ENCODE measurements at regions not wholly inside any gene's neighbourhood (a gene's known extent, or its start where the extent isn't known, plus 50 kb on each side); places are given as distances from the start of the nearest gene placed in this dataset.

DNA sequence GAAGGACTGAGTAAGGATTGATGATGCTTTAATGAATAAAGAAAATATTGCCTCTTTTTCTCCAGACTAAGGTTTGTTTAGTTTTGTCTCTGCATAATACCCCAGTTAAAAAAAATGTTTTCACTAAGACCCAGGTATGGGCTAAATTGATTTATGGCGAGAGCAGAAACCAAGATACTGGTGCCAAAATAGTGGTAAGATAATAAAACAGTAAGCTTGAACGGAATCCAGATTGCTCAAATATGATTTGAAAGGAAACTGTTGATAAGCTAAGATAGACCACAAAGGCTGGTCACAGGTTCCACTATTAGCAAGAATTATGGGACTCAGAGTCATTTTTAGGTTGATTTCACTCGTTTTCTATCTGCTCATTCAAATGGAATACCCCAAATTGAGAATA lies 831.2 kb downstream of the EPHA7 start:
- no peak for DNase-seq

- no peak for DNase-seq
Measured at GRCh38 chr6:92587525-92587924, 831.8 kb downstream of the EPHA7 start.

- DNase-seq: no peak
Measured at GRCh38 chr6:92586236-92586977, 833.0 kb downstream of the EPHA7 start.

DNA sequence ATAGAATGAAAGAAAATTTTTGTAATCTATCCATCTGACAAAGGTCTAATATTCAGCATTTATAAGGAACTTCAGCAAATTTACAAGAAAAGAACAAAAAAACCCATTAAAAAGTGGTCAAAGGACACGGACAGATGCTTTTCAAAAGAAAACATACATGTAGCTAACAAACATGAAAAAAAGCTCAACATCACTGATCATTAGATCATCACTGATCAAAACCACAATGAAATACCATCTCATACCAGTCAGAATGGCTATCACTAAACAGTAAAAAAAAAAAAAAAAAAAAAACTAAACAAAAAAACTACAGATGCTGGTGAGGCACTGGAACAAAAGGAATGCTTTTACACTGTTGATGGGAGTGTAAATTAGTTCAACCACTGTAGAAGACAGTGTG lies 837.1 kb downstream of the EPHA7 start:
- no peak for DNase-seq

DNA sequence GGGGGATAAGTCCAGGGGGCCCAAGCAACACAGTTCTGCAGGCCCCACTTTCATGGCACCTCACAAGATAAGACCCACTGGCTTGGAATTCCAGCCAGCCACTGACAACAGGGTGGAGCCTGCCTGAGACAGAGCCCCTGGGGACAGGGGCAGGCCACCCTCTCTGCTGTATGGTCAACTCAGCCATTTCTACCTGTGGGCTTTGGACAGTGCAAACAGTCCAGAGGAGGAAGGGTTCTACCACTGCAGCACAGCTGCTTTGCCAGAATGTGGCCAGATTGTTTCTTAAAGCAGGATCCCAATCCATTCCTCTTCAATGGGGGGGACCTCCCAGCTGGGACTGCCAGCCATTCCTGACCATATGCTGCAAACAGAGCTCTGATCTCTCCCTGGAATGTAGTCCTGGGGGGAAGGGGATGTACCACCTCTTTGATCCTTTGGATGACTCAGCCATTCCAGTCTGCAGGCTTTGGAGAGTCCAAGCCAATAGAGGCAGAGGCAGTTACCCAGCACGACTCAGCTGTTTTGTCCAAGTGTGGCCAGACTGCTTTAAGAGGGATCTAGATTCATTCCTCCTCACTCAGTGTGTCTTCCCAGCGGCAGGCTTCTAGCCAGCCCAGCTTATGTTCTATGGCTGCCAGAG lies 842.2 kb downstream of the EPHA7 start:
- no peak for DNase-seq

GRCh38 chr6:92568541-92568940 lies 850.8 kb downstream of the EPHA7 start:
- no peak for DNase-seq

GRCh38 chr6:92566632-92567031 lies 852.7 kb downstream of the EPHA7 start:
- DNase-seq: no peak

- DNase-seq: no peak
Measured at GRCh38 chr6:92564376-92564775, 855.0 kb downstream of the EPHA7 start.

DNA sequence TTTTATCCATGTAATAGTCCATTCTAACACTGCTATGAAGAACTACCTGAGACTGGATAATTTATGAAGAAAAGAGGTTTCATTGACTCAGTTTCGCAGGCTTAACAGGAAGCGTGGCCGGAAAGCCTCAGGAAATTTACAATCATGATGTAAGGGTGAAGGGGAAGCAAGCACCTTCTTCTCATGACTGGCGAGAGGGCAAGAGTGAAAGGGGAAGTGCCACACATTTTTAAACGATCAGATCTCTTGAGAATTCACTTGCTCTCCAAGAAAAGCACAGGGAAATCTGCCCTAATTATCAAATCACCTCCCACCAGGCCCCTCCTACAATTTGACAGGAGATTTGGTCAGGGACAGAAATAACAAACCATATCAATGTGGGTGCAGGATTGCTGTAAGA lies 859.7 kb downstream of the EPHA7 start:
- DNase-seq: no peak

DNA sequence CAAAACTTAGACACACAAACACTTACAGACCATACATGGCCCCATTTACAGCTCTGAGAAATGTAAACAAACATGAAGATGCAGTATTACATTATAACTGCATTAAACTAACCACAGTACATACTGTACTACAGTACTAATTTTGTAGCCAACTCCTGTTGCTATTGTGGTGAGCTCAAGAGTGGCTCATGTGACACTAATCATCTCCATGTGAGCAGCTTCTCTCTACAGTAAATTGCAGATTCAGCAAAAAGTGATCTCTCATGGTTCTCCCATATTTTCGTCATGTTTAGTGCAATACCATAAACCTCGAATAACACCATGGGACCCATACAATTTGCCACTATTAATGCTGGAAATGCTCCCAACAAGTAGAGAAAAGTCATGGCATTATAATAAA lies 860.4 kb downstream of the EPHA7 start:
- no peak for DNase-seq

DNA sequence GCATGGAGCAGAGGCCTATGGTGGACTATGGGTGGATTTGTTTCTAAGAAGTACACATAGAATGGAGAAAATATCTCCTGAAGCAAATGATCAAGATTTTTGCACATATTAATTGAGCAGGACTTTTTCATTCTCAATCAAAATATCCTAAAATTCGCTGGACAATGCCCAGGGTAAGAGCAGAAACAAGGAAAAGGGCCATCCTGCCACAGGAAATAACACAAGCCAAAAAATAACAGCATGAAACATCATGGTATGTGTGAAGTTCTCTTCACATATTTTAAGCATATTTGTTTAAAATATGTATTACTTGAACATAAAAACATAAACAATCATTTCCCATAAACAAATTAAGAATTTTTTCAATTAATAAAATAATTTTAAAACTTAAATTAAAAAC lies 868.9 kb downstream of the EPHA7 start:
- DNase-seq: no peak

DNA sequence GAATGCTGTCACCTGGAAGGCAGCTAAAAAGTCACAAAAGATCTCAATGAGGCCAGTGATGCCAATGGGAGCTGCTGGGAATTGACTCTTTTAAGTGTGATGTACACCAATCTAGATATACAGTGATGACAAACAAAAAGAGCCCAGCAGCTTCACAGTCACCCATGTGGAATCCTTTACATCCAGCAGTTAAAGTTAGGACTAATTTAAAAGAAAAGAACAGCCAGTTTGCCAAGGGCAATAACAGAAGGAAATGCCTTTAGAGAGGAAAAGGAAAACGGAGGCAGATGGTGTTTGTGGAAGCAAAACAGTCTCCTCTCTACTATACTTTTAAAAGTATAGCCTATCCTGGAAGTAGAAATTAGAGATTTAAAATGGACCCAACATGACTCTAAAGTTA lies 873.5 kb downstream of the EPHA7 start:
- no peak for DNase-seq

DNA sequence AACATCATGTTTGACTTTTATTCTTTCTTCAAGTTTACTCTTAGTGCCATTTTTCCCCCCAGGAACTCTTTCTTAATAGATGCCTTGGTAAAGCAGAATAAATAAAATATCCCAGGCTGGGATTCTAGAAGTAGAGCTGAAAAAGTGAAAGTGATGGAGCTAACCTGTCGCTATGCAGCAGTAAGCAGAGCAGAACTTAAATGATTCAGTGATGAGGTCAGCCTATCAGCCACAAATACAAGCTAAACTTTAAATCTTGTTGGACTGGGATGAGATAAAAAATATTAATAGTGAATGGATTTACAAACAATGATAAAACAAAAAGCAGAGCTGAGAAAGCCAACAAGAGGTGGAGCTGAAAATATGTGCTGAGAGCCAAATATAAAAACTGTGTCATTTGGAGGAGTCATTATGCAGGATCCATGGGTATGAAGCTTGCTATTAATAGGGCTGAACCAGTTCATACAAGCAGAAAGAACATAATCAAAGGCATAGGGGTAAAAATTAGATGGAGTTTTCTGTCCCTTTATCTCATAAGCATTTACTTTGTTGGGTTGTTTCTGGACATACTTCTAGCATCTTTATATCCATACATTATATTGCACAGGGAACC lies 877.8 kb downstream of the EPHA7 start:
- no peak for DNase-seq

GRCh38 chr6:92538926-92539325 lies 880.4 kb downstream of the EPHA7 start:
- no peak for DNase-seq

GRCh38 chr6:92538275-92538674 lies 881.1 kb downstream of the EPHA7 start:
- no peak for DNase-seq

- DNase-seq: no peak
Measured at GRCh38 chr6:92534109-92534508, 885.2 kb downstream of the EPHA7 start.

DNA sequence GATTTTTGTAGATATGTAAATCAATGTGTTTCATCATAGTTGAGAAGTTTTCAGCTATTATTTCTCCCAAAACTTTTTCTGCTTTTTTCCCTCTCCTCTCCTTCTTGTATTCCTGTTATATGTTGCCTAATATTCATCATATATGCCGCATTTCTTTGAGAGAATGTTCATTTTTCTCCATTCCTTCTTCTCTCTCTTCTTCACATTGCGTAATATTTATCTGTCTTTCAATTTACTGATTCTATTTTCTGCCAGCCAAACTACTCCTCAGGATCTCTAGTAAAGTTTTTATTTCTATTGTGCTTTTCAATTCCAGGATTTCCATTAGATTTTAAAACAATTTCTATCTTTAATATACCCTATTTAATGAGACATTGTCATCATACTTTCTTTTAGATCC lies 896.8 kb downstream of the EPHA7 start:
- no peak for DNase-seq

DNA sequence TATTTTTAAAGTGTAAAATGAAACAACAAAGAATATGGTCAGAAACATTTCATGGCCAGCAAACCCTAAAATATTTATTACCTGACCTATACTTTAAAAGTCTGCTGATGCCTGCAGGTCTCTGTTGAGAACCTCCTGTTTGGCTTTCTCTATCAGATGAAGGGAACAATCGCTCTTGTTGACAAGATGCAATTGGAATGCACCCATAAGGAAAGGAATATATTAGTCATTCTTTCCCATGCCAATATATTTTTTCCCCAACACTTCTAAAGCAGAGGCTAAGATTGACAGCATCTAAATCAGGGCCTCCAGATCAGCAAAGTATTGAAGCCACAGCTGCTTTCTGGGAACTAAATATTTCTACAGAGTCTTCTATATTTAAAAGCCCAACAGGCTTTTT lies 897.8 kb downstream of the EPHA7 start:
- DNase-seq: no peak

DNA sequence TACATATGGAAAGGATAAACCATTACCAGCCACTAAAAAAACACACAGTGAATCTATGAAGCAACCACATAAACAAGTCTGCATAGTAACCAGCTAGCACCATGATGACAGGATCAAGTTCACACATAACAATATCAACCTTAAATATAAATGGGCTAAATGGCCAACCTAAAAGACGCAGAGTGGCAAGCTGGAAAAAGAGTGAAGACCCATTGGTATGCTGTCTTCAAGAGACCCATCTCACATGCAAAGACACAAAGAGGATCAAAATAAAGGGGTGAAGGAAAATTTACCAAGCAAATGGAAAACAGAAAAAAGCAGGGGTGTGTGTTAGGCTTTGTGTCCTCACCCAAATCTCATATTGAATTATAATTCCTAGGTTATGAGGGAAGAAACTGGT lies 909.2 kb downstream of the EPHA7 start:
- DNase-seq: no peak

DNA sequence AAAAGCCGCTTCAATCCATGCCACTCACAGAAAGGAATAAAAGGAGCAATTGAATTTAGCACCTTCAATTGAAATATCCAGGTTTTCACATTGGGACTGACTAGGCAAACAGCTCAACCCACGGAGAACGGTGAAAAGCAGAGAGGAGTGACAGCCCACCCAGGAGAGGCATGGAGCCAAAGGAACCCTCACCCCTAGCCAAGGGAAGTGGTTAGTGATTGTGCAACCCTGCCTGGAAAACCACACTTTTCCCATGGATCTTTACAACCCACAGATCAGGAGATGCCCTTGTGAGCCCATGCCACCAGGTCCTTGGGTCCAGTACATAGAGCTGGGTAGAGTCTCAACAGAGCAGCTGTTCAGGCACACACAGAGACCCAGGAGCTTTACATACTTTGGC lies 911.8 kb downstream of the EPHA7 start:
- DNase-seq: no peak

DNA sequence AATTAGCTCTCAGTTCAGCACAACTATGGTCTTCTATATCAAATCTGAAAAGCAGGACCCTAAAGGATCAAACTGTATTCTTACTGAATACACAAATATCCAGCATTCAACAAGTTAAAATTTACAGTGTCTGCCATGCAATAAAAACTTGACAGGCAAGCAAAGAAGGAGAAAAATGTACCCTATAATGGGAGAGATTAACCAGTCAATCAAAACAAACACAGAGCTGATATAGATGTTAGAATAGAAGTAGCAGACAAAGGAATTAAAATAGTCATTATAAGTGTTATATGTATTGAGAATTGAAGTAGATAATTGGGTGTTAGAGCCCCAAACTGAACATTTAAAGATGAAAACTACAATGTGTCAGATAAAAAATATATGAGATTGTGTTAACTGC lies 914.9 kb downstream of the EPHA7 start:
- no peak for DNase-seq

- no peak for DNase-seq
Measured at GRCh38 chr6:92497281-92497680, 922.1 kb downstream of the EPHA7 start.

DNA sequence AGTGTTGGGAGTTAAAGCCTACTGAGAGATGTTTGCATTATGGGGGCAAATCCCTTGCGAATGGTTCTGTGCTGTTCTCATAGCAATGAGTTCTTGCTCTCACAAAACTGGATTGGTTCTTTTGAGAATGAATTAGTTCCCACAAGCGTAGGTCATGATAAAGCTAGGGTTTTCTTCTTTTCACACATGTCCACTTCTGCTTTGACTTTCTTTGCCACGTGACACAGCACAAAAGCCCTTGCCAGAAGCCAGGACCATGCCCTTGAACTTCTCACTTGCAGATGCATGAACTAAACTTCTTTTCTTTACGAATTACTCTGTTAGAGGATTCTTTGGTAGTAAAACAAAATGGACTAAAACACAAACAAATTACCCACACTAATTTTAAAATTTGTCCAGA lies 922.8 kb downstream of the EPHA7 start:
- no peak for DNase-seq

DNA sequence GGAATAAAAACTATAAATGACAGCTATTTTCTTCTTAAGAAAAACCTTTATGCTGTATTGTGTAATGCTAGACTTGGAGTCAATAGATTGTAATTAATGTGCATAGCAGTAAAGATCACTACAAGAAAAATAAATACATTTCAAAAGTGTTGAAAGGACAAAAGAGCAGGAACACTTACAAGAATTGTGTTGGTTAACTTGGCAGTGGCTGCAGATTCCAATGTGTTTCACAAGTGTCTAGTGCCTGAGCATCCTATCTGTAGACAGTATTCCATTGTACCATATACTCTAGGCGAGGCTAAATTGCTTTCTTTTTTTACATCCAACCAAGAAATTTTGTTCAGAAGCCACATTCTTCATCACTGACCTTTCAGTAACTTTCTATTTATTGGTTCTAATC lies 924.1 kb downstream of the EPHA7 start:
- no peak for DNase-seq

- DNase-seq: no peak
Measured at GRCh38 chr6:92485487-92485886, 933.9 kb downstream of the EPHA7 start.
